ENCODE measurements at regions not wholly inside any gene's neighbourhood (a gene's known extent, or its start where the extent isn't known, plus 50 kb on each side); places are given as distances from the start of the nearest gene placed in this dataset.
"Not testable (repeated sequence)": the region's sequence is repeated elsewhere in the genome, so short reads cannot be mapped to it uniquely, and the experiment has no call there.

DNA sequence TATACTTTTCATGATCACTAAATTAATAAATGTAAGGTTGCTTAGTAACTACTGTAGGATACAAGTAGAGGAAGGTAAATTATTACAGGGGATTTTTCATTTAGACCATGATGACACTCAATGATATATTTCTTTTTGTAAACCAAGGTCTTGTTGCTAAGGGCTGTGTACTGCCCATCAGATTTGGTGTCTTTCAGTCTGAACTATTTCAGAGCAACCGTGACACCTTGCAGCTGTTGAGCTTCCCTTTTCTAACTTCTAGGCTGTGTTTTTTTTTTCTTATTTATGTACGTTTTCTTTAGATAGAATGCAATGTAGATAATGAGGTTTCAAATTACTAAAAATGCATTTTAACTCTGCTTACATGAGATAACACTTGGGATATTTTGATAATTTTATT, 292.0 kb upstream of the MBL2 start:
- no peak for DNase-seq

DNA sequence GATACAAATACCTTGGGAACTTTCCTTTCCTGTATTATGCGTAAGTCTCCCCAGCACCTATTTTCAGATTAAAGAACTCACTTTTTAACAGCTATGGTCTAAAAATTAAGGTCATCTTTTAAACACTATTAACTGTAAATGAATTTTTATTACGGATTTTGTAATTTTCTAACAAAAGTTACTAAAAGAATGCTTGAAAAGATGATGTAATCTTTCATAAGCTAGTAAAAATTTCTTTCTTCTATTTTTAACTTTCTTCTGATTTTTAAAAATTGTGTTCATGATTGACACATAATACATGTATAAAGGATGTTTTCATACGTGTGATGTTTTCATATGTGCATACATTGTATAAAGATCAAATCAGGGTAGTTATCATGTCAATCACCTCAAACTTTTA, 291.2 kb upstream of the MBL2 start:
- no peak for DNase-seq

DNA sequence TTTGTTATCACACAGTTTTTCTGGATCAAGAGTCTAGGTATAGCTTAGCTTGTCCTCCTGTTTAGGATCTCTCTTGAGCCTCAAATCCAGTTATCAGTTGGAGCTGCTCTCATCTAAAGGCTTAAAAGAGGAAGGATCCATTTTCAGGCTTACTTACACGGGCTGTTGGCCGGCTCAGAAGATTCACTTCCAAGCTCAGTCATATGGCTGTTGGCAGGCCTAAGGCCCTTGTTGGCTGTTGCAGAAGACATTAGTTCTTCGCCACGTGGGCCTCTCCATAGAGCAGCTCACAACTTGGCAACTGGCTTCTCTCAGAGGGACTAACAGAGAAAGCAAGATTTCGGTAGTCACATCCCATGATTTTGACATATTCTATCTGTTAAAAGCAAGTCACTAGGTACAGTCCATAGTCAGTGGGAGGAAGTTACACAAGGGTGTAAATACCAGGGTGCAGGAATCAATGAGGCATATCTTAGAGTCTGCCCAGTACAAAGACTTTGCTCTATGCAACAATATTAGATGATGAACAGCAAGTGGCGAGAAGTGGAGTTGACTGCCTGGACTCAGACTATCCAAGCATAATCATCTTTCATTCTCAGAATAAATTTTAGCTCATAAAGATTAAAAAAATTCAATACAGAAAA, 280.1 kb upstream of the MBL2 start:
- no peak for DNase-seq

DNA sequence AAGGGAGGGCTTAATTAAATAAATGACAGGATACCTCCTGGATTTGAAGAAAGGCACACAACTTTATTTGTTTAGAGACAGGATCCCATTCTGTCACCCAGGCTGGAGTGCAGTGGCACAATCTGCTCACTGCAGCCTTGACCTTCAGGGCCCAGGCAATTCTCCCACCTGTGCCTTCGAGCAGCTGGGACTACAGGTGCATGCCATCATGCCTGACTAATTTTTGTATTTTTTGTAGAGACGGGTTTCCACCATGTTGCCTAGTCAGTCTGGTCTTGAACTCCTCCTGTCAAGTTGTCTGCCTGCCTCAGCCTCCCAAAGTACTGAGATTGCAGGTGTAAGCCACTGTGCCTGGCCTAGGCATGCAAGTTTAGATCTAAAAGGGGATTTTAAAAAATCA, 272.7 kb upstream of the MBL2 start:
- DNase-seq: no peak

DNA sequence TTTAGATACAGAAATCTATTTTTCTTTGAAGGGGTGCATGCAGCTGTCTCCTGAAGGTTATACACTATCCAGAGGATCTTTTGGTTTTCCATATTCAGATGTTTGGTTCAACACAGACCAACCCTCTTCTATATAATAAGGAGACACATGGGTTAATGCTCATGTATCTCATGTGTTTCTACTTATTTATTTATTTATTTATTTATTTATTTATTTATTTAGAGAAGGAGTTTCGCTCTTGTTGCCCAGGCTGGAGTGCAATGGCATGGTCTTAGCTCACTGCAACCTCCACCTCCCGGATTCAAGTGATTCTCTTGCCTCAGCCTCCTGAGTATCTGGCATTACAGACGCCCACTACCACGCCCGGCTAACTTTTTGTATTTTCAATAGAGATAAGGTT, 263.2 kb upstream of the MBL2 start:
- not testable (repeated sequence) for DNase-seq

DNA sequence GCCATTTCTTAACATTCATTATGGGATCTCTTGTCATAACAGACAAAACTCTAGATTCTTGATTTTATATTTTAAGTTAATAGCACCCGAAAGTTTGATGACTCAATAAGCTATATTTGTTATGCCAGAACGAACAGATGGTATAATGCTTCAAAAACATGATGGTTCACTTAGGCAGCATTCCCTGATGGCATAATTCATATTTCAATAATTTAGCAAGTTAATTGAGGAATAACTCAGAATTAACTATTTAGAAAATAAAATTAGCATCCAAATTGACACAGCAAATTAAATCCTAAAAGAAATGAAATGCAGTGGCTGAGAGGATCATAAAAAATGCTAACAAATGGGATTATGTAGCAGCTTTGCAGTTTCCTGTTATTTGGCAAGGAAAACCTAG, 260.8 kb upstream of the MBL2 start:
- no peak for DNase-seq

DNA sequence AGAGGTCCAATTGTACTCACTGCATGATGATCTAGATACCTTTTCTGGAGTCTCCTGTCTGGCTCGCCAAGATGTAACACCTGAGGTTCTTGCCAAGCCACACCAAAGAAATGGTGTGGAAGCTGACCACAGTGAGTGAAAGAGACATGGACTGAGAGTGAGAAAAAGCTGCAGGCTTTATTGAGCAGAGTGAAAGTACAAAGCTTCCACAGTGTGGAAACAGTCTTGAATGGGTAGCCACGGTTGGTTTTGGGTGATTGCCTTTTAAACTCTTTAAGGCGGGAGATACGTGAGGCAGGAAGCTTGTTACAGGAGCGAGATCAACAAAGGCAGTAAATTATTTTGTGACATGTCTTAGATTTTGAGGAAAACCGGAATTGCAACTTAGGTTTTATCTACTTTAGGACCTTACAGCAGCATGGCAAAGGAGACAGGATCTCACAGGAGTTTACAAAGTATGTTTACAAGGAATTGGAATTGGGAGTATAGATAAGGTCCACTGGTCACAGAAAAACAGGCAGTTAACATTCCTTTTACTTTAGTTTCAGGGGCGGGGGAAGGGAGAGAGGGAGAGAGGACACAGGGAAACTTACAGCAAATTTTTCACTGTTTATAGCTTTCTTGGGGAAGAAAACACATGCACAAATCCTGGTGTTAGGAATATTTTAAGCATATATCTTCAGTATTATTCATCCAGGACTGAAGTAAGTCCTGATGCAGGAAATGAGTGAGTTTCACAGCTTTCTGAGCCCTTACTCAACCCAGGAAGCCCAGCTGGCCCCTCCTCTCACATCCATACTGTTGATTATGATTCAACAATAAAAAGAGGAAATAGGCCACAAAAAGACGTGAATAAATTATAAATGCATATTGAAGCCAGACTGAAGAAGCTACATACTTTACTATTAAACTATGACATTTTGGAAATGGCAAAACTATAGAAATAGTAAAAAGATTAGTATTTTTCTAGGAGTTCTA, 257.6 kb upstream of the MBL2 start:
- DNase-seq: peak; percentile 6 to 52

DNA sequence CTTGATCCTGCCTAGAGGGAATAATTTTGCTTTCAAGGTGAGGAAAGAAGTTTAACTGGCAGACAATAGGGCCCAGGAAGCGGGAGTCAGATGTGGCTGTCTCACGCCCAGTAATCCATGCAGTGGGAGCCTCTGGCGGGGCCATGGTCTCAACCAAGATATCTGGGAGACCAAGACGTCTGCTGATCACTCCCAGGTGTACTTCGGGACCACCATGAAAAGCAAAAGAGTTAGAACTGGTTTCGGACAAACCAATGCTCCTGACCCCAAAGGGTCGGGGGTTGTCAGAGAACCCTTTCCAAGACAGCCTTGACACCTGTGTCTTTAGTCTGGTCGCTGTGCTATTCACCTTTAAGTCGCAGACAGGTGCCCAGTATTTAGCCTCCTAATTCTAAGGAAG, 256.9 kb upstream of the MBL2 start:
- DNase-seq: no peak

DNA sequence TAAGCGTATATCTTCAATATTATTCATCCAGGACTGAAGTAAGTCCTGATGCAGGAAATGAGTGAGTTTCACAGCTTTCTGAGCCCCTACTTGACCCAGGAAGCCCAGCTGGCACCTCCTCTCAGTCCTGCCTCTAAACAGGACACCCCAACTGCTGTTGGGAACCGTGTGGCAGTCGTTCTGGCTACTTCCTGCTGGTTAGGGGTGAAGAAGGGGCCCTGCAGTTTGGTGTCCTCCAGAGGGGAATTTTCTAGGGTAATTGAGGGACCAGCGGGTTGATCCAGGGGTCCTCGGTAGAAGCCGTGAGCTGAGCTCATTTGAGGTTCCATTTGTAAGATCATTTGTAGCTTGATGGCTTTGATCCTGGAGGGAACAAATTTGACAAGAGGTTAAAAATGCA, 253.2 kb upstream of the MBL2 start:
- DNase-seq: not testable (repeated sequence)

DNA sequence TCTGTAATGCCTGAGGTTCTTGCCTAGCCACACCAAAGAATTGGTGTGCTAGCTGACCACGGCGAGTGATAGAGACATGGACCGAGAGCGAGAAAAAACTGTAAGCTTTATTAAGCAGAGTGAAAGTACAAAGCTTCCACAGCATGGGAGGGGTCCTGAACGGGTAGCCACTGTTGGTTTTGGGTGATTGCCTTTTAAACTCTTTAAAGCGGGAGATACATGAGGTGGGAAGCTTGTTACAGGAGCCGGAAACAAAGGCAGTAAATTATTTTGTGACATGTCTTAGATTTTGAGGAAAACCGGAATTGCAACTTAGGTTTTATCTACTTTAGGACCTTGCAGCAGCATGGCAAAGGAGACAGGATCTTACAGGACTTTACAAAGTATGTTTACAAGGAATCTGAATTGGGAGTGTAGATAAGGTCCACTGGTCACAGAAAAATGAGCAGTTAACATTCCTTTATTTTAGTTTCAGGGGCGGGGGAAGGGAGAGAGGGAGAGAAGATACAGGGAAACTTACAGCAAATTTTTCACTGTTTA, 252.7 kb upstream of the MBL2 start:
- DNase-seq: no peak

DNA sequence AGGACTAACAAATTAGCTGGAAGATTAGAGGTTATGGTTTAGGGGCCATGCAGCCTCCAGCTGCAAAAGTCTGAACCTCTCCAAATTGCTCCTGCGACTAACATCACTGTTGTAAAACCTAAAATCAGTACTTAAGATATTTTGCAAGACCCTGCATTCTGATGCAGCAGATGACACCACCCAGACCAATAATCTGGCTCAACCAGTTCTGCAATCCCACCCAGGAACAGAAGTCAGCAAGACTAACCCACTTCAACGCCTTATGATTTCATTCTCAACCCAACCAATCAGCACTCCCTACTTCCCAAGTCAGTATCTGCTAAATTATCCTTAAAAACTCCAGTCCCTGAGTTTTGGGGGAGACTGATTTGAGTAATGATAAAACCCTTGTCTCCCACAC, 250.8 kb upstream of the MBL2 start:
- DNase-seq: no peak

DNA sequence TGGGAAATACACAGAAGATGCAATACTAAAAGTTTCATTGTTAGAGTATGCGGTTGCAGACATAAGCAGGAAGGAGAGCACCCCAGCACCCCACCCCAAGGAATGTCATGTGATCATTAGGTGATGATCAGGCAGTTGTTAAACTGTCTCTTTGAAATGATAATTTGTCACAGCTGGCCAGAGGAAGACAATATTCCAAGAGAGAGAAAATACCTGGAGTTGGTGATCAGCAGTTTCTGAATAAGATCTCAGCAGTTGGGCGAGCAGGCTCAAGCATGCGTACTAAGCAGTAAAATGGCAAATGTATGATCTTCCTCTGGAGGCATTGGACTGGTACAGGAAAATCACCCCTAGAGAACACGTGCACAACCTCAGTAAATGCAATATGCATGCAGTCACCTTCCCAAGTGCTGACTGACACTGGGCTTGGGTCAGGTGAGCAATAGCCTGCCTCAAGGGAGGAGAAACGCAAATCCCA, 250.1 kb upstream of the MBL2 start:
- no peak for DNase-seq

DNA sequence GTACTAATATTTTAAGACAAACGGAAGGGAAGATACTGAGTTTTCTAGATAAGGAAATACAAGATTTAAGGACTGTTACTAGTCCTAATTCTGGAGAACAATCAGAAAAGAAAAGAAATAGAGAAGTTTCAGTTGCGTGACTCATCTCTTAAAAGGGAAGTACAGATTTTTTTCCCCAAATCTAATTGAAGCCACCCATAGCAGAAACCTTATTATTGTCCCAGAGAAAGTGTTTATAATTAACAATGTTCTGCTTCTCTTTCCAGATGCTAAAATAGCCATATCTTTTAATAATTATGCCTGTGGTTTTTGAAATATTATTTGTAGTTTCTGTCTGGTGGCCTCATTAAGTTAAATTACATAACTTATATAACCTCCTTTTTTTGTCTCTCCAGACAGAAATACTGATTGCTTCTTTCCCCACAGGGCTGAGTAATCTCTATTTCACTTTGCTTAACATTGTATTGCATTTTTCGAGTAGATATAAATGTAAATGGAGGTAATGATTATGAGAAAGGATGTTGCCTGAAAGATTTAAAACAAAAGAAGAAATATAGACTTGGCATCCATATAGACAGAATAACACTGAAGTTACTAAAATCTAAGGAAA, 240.7 kb upstream of the MBL2 start:
- DNase-seq: peak in 1 of 2 donors; percentile 22

DNA sequence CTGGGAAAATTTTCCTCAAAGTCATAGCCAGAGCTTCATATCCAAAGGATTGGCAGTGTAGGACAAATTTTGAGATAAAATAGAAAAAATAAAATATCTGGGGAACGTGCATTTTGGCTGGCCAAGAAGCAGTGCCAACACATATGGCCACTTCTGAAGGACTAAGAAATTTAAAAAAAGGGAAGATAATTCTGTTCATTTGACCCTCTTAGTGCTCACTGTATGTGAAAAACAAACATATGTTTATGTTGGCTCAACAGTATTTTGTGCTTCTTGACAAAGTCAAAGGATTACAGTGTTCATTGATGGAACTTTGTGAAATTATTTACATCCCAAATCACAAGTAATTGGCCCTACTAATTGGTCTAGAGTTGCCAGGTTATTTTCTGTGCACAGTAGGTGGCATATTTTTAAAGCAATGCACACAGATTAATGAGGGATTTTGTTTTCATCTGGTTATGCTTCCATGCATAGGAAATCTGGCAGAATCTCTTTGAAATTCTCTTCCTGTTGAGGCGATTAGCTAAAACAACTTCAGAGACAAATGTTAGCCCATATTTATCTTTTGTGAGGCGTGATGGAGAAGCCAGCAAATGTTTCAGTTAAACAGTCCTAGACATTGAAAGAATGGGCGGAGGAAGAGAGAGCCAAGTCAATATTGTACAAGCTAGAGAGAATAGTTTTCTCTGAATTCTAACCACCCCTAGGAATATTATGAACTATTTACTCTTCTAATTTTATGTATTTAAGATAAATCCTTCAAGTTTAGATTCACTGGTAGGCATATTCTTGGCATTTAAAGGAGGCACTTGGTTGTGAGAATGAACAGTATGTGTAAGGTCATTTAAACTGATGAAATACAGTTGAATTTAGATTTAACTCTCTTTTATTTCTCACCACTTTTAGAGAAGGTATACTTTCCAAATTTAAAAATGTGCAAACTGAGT, 237.7 kb upstream of the MBL2 start:
- DNase-seq: no peak

DNA sequence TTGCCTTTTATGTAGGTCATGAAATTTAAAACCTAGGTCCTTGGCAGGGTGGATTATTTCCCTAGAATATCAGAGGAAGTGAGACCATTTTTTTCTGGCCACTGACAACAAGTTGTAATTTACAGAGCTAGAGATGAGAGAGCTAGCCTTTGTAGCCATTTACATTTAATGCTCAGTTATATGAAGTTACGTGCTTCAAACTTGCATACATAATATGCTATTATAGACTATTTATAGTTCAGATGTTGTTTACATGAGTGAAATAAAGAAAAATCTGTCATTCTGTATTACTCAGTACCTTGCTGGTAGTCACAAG, 234.9 kb upstream of the MBL2 start:
- no peak for DNase-seq

DNA sequence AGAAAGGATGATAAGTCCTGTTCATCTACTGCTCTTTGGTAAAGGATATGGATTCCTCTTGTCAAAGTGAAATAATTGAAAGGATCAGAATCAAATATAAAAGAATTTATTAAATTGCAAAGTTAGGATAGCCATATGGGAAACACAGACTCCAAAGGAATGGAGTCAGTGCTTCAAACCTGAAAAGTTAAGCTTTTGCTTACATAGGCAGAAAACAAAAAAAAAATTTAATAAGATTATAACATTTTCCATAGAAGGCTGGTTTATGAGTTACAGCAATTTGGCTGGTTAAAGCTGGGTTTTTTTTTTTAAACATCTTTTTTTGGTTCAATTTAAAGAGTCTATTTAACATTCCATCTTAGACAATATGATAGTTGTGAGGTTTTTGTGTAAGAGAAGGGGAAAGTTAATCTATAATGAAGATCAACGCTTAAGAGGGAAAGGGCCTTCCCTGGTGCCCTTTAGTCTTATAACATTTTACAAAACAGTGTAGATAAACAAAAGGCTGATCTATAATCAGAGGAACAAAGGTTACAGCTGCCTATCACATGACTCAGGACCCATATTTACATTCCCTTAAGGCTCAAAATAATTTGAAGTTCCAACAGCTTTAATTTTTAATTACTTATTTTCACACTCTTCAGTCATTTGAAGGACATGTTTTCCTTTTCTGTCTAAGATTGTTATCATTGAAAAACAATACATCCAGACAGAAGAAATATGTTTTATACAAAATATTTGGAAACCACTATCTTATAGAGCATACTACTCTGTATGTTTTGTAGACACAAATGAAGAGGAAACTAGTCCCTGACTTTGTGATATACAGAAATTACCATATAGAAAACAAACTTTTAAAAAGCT, 234.3 kb upstream of the MBL2 start:
- DNase-seq: no peak

DNA sequence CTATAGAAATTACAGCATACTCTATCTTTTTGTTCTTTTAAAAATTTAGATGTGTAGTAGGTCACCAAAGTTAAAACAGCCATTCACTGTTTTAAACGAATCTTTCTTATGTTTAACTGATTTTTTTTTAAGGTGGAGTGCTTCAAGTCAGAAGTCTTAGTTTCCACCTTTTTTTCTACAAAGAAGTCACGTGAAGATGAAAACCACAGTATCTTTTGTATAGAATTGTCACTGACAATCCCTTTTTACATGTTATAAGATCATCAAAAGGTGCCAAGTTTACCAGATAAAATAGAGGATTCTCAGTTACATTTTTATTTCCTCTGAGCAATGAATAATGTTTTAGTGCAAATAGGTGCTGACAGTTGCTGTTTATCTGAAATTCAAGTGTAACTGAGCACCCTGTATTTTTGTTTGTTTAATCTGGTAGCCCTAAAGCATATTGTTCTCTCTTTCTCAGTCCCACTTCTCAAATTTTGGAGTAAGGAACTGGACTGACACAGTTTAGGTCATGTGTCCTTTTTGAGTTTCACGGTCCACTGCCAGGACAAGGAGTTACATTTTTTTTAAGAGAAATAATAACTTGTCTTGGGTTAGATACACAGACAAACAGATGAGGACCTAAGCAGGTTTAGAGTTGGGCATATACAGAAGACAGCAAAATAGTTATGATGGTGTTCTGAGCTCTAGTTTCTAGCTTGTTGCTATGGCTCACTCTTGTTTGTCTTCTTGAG, 233.2 kb upstream of the MBL2 start:
- no peak for DNase-seq

DNA sequence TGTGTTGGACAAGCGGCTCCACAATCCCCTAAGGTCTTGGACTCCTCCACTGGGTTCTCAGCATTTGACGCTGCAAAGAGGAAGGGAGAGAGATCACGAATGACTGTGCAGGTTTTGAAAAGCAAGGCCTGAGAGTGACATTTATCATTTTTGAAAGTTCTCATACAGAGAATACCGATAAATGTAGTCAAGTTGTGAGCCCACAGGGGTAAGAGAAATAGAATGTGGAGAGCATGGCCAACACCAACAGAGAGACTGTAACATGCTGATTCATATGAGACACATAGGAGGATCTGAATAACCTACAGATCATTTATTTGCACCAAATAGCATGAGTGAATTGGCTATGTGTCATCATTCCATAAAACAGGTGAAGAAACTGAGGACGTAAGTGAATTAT, 230.5 kb upstream of the MBL2 start:
- no peak for DNase-seq

DNA sequence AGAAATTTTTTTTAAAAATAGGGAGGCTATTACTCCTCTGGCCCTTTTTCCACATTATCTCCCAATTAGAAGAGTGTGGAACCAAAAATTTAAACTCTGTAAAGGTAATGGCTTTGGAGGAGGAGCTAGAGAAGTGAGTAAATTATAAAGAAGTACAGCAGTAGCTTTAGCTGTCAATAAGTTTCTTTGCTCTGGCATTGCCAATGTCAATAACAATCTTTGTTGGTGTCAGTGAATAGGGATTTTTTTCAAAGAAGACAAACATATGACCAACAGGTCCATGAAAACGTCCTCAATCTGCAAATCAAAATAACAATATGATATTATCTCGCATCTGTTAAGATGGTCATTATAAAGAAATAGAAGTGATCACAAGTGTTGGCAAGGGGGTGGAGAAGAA, 227.1 kb upstream of the MBL2 start:
- DNase-seq: no peak

DNA sequence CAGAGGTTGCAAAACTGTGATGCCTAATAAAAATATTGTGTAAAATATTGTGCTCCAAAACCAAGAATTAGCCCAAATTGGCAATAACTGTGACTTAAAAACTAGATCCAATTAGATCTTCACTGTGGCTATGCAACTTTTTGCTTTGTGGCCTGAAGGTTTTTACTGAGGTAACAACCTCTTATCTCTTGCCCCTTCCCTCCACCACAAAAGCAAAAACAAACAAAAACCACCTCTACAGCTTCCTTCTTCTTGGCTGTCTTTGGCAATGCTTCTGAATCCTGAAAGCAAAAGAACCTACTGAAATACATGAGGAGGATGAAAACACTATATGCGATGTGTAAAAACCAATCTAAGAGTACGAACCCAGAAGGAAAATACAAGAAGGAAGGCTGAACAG, 226.7 kb upstream of the MBL2 start:
- DNase-seq: no peak

DNA sequence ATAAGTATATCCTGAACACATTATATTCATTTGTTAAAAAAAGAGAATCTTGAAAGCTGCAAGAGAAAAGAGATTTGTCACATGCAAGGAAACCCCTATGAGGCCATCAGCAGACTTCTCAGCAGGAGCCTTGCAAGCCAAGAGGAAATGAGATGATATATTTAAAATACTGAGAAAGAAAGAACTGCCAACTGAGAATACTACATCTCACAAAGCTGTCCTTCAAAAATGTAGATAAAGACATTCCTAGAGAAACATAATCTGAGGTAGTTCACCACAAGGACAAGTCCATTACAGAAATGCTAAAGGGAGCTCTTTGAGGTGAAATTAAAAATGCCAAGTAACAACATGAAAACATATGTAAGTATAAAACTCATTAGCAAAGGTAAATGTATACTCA, 224.4 kb upstream of the MBL2 start:
- no peak for DNase-seq
